Progenitor cell of endocrine pancreas (in vitro differentiated cells): ENCODE measurements at regions not wholly inside any gene's neighbourhood (a gene's known extent, or its start where the extent isn't known, plus 50 kb on each side); places are given as distances from the start of the nearest gene placed in this dataset.

Experiments
- DNase-seq: peaks from one replicate; pipeline ENCODE4 v3.0.0; 2021; ENCODE audit warnings: low spot score; ENCODE audit not compliant: unreplicated experiment
- H3K27ac Mint-ChIP-seq: 2 replicates; pipeline ENCODE4 v1.8.0; 2021; ENCODE audit warnings: mild to moderate bottlenecking, moderate library complexity, mixed read lengths
- H3K27me3 Mint-ChIP-seq: 2 replicates; pipeline ENCODE4 v1.8.0; 2021; ENCODE audit warnings: mixed read lengths
- H3K36me3 Mint-ChIP-seq: 2 replicates; pipeline ENCODE4 v1.8.0; 2022; ENCODE audit warnings: mixed read lengths; ENCODE audit not compliant: insufficient read depth
- H3K4me1 Mint-ChIP-seq: 2 replicates; pipeline ENCODE4 v1.8.0; 2021; ENCODE audit warnings: low read depth, mixed read lengths
- H3K4me3 Mint-ChIP-seq: 2 replicates; pipeline ENCODE4 v1.8.0; 2021; ENCODE audit warnings: low read depth, mild to moderate bottlenecking, moderate library complexity, mixed read lengths
- H3K9me3 Mint-ChIP-seq: 2 replicates; pipeline ENCODE4 v1.8.0; 2021; ENCODE audit warnings: low read depth, mixed read lengths
- TF ChIP-seq, protein P1 (sequence below): fragments of 200-600 bp; sonication (generic); IDR thresholded peaks from one replicate; pipeline ENCODE4 v1.5.0; 2021; ENCODE audit warnings: antibody characterized with exemption, mild to moderate bottlenecking; ENCODE audit not compliant: unreplicated experiment

GRCh38 chr15:98504998-98505397 is 143.3 kb upstream of the IGF1R start:
- TF ChIP-seq, protein P1, sequence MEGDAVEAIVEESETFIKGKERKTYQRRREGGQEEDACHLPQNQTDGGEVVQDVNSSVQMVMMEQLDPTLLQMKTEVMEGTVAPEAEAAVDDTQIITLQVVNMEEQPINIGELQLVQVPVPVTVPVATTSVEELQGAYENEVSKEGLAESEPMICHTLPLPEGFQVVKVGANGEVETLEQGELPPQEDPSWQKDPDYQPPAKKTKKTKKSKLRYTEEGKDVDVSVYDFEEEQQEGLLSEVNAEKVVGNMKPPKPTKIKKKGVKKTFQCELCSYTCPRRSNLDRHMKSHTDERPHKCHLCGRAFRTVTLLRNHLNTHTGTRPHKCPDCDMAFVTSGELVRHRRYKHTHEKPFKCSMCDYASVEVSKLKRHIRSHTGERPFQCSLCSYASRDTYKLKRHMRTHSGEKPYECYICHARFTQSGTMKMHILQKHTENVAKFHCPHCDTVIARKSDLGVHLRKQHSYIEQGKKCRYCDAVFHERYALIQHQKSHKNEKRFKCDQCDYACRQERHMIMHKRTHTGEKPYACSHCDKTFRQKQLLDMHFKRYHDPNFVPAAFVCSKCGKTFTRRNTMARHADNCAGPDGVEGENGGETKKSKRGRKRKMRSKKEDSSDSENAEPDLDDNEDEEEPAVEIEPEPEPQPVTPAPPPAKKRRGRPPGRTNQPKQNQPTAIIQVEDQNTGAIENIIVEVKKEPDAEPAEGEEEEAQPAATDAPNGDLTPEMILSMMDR: no peak
- DNase-seq: no peak
- peaks cover 58% of the 10 kb centered on the region for H3K27me3 Mint-ChIP-seq
- H3K4me1 Mint-ChIP-seq: no peaks in the 10 kb centered on the region
- H3K4me3 Mint-ChIP-seq: no peak overlapping the region
- no peak overlapping the region for H3K27ac Mint-ChIP-seq
- no peaks in the 10 kb centered on the region for H3K9me3 Mint-ChIP-seq
- no peaks in the 10 kb centered on the region for H3K36me3 Mint-ChIP-seq

DNA sequence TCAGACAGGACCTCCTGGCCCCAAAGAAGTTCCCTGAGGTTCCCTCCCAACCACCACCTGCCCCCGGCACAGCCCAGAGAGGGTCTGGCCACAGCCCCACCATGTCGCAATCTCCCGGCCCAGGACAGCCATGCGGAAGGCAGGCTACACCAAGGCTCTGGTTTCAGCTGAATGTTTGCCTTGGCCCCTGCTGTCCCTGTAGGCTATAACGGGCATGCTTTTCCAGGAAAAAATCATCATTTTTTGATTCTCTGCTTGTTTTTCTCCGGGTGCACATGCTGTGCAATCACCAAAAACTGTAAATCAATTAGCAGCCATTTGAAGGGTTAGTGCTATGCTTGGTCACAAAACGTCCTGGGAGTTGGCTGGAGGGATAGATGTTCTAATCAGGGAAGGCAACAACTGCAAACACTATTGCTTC is 142.7 kb upstream of the IGF1R start:
- no peaks in the 10 kb centered on the region for H3K4me1 Mint-ChIP-seq
- H3K27me3 Mint-ChIP-seq: peaks cover 59% of the 10 kb centered on the region
- H3K4me3 Mint-ChIP-seq: no peak overlapping the region
- no peaks in the 10 kb centered on the region for H3K36me3 Mint-ChIP-seq
- no peak overlapping the region for H3K27ac Mint-ChIP-seq
- no peaks in the 10 kb centered on the region for H3K9me3 Mint-ChIP-seq
- TF ChIP-seq, protein P1: no peak
- DNase-seq: no peak

DNA sequence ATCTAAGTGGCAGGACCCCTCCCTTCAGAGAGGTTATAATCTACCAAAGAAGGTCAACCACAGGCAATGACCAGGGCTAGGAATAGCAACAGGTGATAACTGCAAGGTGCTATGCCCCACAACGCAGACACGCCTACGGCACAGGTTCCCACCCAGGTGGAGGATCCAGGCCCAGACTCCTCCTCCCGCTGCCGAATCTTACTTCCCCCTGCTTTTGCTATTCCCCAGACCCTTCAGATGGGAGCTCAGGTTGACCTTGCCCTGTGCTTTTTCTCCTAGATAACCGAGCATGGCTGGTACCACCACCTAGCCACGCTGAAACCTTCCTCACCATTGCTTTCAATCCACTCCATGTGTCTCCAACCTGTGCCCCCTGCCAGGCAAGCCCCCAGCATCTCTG is 142.2 kb upstream of the IGF1R start:
- Mint-ChIP-seq H3K4me1 (no peaks in the 10 kb centered on the region), H3K36me3 (no peaks in the 10 kb centered on the region), H3K27me3 (peaks cover 60% of the 10 kb centered on the region), H3K9me3 (no peaks in the 10 kb centered on the region), H3K4me3 (no peak overlapping the region), H3K27ac (no peak overlapping the region)
- TF ChIP-seq, protein P1: no peak
- no peak for DNase-seq

GRCh38 chr15:98506711-98507110 is 141.6 kb upstream of the IGF1R start:
- peaks cover 57% of the 10 kb centered on the region for H3K27me3 Mint-ChIP-seq
- TF ChIP-seq, protein P1: no peak
- H3K9me3 Mint-ChIP-seq: no peaks in the 10 kb centered on the region
- H3K4me1 Mint-ChIP-seq: no peaks in the 10 kb centered on the region
- H3K27ac Mint-ChIP-seq: no peak overlapping the region
- no peak for DNase-seq
- H3K4me3 Mint-ChIP-seq: no peak overlapping the region
- H3K36me3 Mint-ChIP-seq: no peaks in the 10 kb centered on the region

- no peak for DNase-seq
- peaks cover 6% of the 10 kb centered on the region for H3K4me1 Mint-ChIP-seq
- H3K4me3 Mint-ChIP-seq: no peak overlapping the region
- no peak overlapping the region for H3K27ac Mint-ChIP-seq
- no peaks in the 10 kb centered on the region for H3K36me3 Mint-ChIP-seq
- H3K27me3 Mint-ChIP-seq: peaks cover 25% of the 10 kb centered on the region
- TF ChIP-seq, protein P1: no peak
- no peaks in the 10 kb centered on the region for H3K9me3 Mint-ChIP-seq
Observed at GRCh38 chr15:98513428-98513986, 134.8 kb upstream of the IGF1R start.
